Occipital lobe (tissue), 1 donor: ENCODE measurements at regions not wholly inside any gene's neighbourhood (a gene's known extent, or its start where the extent isn't known, plus 50 kb on each side); places are given as distances from the start of the nearest gene placed in this dataset.

Experiments used
- DNase-seq: peaks from one replicate; lab custom pipeline; 2025; lab: John Stamatoyannopoulos, UW

- no peak for DNase-seq
These were observed 624.2 kb downstream of the NTRK3 start for GRCh38 chr15:87632364-87632763.

GRCh38 chr15:87631775-87632174, 624.8 kb downstream of the NTRK3 start:
- no peak for DNase-seq

- DNase-seq, result no peak
These were observed 625.4 kb downstream of the NTRK3 start for GRCh38 chr15:87631093-87631492.

- no peak for DNase-seq
These were observed 628.2 kb downstream of the NTRK3 start for GRCh38 chr15:87628311-87628710.

GRCh38 chr15:87626860-87627259, 629.7 kb downstream of the NTRK3 start:
- DNase-seq, result no peak

- DNase-seq, result no peak
These were observed 632.7 kb downstream of the NTRK3 start for GRCh38 chr15:87623832-87624231.

GRCh38 chr15:87620393-87620792, 636.1 kb downstream of the NTRK3 start:
- no peak for DNase-seq

GRCh38 chr15:87619161-87619960, 637.2 kb downstream of the NTRK3 start:
- no peak for DNase-seq

- DNase-seq, result no peak
These were observed 638.3 kb downstream of the NTRK3 start for GRCh38 chr15:87618203-87618725.

- no peak for DNase-seq
These were observed 641.8 kb downstream of the NTRK3 start for GRCh38 chr15:87614704-87615103.

GRCh38 chr15:87610366-87610765, 646.2 kb downstream of the NTRK3 start:
- DNase-seq, result no peak

GRCh38 chr15:87609894-87610293, 646.6 kb downstream of the NTRK3 start:
- no peak for DNase-seq

GRCh38 chr15:87609474-87609873, 647.1 kb downstream of the NTRK3 start:
- DNase-seq, result no peak

GRCh38 chr15:87608238-87609028, 648.1 kb downstream of the NTRK3 start:
- no peak for DNase-seq

- DNase-seq, result no peak
These were observed 649.6 kb downstream of the NTRK3 start for GRCh38 chr15:87606971-87607370.

GRCh38 chr15:87604857-87605446, 651.6 kb downstream of the NTRK3 start:
- no peak for DNase-seq

GRCh38 chr15:87602371-87602770, 654.2 kb downstream of the NTRK3 start:
- DNase-seq, result no peak

- no peak for DNase-seq
These were observed 656.9 kb downstream of the NTRK3 start for GRCh38 chr15:87599616-87600015.

GRCh38 chr15:87597346-87598052, 659.0 kb downstream of the NTRK3 start:
- no peak for DNase-seq

- DNase-seq, result no peak
These were observed 665.0 kb downstream of the NTRK3 start for GRCh38 chr15:87591582-87591981.

GRCh38 chr15:87591042-87591441, 665.5 kb downstream of the NTRK3 start:
- DNase-seq, result no peak

- DNase-seq, result no peak
These were observed 667.4 kb downstream of the NTRK3 start for GRCh38 chr15:87589134-87589533.
